BJ (cell line): ENCODE measurements at regions not wholly inside any gene's neighbourhood (a gene's known extent, or its start where the extent isn't known, plus 50 kb on each side); places are given as distances from the start of the nearest gene placed in this dataset.

Experiments
- CTCF ChIA-PET: fragments of 350-600 bp; formaldehyde crosslinking; extraction: SDS; loops from one replicate; lab custom pipeline; 2021; ENCODE audit warnings: antibody characterized with exemption, inconsistent platforms; lab: Yijun Ruan, JAX
- POLR2A ChIA-PET: fragments of 300-600 bp; sonication (Branson Sonifier 250); formaldehyde crosslinking; extraction: SDS; loops from one replicate; lab custom pipeline; 2021; ENCODE audit warnings: antibody characterized with exemption; lab: Charles Lee
- DNase-seq: peaks from one replicate; pipeline ENCODE4 v3.0.0-alpha.2; 2011; ENCODE audit warnings: low read depth
- H3K27me3 ChIP-seq: 2 replicates; pipeline ENCODE4 v1.6.0; 2011; ENCODE audit warnings: low read length; ENCODE audit not compliant: control insufficient read depth, insufficient read depth
- H3K36me3 ChIP-seq: 2 replicates; pipeline ENCODE4 v1.5.1; 2011; ENCODE audit warnings: low read length; ENCODE audit not compliant: control insufficient read depth, insufficient read depth
- H3K4me3 ChIP-seq: 2 replicates; pipeline ENCODE4 v1.5.1; 2011; ENCODE audit warnings: low read depth, mild to moderate bottlenecking, control low read depth, low read length
- CTCF ChIP-seq: IDR thresholded peaks from 2 replicates; pipeline ENCODE4 v1.5.1; 2011; ENCODE audit warnings: low read depth, mild to moderate bottlenecking, control low read depth, inconsistent platforms, low read length, moderate library complexity; ENCODE audit not compliant: insufficient read depth

DNA sequence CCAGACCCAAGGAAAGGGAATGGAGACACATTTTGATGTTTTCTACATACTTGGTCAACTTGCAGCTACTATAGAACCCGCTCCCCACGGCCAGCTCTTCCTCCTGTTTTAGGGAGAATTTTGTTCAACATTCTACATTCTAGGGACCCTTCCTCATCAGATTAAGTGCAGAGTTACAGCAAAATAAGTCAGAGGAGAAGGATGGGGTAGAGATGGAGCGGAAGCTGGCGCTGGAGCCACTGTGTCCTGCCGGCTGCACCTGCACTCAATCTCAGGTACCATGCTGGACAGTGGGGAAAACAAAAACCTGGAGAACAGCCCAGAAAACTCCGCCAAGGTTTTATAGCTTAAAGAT is 79.4 kb upstream of the EN2 start:
- DNase-seq, result no peak
- TF ChIP-seq CTCF, result no peak
- H3K4me3 ChIP-seq, result no peak overlapping the region
- no peaks in the 10 kb centered on the region for H3K36me3 ChIP-seq
- CTCF ChIA-PET, result interaction anchor here (1.5 to 1.6 kb wide), 2 partner anchors 358 to 388 kb away, joined by 4 to 5 read pairs; no protein-coding TSS in a partner anchor
- peaks cover 85% of the 10 kb centered on the region for H3K27me3 ChIP-seq
- POLR2A ChIA-PET, result no interaction called here

DNA sequence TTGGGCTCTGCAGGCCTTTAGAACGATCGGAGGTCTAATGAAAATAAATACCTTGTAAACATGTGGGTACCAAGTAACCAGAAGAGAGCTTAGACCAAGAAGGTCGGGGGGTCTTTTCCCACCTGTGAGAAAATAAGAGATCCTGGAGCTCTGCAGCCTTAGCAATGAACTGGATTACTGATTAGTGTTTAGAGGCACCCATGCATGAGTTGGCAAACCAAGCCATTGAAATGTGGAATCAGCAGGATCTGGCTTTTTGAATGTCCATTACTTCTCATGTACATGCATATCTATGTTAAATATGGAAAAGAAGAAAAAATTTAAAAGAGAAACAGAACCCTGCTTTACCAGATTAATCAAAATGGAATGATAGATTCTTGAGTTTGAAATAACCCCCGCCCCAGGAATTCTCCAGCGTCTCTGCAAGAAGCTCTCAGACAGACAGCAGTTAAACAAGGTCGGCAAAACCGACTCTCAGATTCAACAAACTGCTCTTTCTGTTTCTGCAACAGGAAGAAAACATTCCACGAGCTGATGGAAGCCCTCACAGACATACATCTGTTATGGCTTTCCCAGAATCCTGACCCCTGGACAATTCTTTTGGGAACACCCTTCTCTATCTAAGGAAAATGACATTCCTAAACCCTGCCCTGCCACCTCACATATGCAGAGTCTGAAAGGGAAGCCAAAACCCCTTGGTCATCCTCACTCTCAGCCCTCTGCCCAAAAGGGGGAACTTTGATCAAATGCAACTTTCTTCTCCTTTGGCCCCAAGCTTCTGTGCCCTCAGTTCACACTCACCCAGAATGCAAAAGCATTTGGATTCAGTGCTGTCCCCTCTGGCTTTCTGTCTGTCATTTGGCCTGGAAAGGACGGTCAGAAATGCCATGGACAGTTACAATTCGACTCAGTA is 78.7 kb upstream of the EN2 start:
- Histone ChIP-seq H3K27me3 (peaks cover 79% of the 10 kb centered on the region), H3K36me3 (no peaks in the 10 kb centered on the region), H3K4me3 (no peak overlapping the region)
- ChIA-PET POLR2A (no interaction called here), CTCF (interaction anchor here (0.7 to 2.2 kb wide), 12 partner anchors 10 to 452 kb away, joined by 3 to 10 read pairs (median 4); no protein-coding TSS in a partner anchor)
- DNase-seq, result no peak
- no peak for TF ChIP-seq CTCF

DNA sequence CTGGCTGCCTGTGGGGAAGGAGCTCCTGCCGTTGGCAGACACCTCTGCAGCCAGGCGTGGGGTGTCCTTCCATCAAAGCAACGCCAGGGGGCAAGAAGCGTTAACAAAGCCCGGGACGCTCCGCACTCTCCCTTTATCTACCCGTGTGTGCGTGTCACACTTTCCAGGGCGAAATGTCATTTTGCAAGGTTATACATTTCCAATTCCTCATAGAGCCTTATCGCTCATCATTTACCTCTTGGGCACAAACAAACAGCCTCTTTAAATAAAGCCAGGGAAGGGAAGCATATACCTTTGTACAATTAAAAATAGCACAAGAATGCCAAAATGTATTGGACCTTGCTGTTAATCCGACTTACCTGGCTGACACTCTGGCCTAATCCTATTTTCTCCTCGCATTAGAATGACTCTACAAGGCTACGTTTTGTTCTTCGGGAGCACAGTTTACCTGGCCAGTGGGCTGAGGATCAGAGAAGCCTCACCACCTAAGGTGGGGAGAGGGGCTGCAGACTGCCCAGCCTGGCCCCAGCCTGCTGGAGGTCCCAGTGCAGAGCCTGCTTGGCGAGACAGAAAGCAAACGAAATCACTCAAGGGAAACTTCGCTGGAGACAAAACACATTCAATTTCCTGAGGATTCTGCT is 77.6 kb upstream of the EN2 start:
- ChIA-PET CTCF (interaction anchor here (0.7 to 2.2 kb wide), 14 partner anchors 10 to 453 kb away, joined by 3 to 10 read pairs (median 3); no protein-coding TSS in a partner anchor), POLR2A (no interaction called here)
- peak; percentile 79 for TF ChIP-seq CTCF
- Histone ChIP-seq H3K36me3 (no peaks in the 10 kb centered on the region), H3K27me3 (peaks cover 69% of the 10 kb centered on the region), H3K4me3 (no peak overlapping the region)
- DNase-seq, result no peak

DNA sequence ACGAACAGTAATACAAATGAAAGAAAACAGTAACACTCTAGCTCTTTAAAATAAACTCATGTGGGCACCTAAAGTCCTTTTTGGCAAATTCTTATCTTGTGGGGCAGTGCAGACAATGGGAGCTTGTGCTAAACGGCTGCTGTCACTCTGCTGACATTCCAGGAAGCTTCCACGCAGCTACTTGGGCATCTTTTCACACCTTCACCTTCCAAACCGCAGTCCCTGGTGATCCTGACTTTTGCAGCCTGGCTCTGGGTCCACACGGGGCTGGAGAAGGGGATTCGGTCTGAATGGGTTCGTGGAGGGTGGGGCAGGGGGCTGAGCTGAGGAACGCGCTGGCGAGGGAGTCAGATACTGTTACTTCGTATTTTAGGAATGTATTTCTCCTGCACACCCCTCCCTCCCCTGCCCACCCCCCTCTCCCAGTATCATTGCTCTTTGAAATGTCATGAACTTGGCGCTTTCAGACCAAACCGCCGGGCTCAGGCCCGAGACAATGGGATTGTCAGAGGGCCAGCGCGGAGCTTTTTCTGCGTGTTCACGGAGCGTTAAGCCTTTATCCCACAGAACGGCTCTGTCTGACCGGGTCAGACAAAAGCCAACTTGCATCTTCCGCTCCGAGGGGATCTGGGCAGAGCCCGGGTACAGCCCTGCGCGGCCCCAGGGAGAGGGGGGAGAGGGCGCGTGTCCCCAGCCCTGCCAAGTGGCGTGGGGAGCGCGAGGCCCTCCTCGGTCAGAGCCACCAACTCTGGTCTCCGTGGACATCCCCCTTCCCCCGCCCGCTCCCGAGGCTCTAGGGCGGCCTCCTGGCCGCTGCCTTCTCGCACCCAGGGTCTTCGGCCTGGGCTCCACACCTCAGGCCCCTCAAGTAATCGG is 76.7 kb upstream of the EN2 start:
- ChIA-PET POLR2A (no interaction called here), CTCF (interaction anchor here (0.6 to 2.2 kb wide), 7 partner anchors 9 to 454 kb away, joined by 3 to 10 read pairs (median 3); no protein-coding TSS in a partner anchor)
- no peaks in the 10 kb centered on the region for H3K36me3 ChIP-seq
- no peak overlapping the region for H3K4me3 ChIP-seq
- no peak for TF ChIP-seq CTCF
- DNase-seq, result no peak
- peaks cover 60% of the 10 kb centered on the region for H3K27me3 ChIP-seq
